OCI-LY3 (cell line): ENCODE measurements at regions not wholly inside any gene's neighbourhood (a gene's known extent, or its start where the extent isn't known, plus 50 kb on each side); places are given as distances from the start of the nearest gene placed in this dataset.

ENCODE experiments used
- H2AFZ ChIP-seq: fragments of 200-600, 300-600 bp; shearing (Covaris generic); 2 replicates; pipeline ENCODE4 v1.6.0; 2014; ENCODE audit warnings: antibody characterized with exemption, low read depth, low read length
- H3K27ac ChIP-seq: fragments of 200-600, 300-600 bp; sonication (generic); 2 replicates; pipeline ENCODE4 v1.5.1; 2014; ENCODE audit warnings: mild to moderate bottlenecking, low read length, moderate library complexity, mixed read lengths
- H3K27me3 ChIP-seq: fragments of 200-600, 300-600 bp; sonication (generic); 2 replicates; pipeline ENCODE4 v1.6.1; 2014; ENCODE audit warnings: low read depth, low read length, mixed read lengths
- H3K36me3 ChIP-seq: fragments of 200-600, 300-600 bp; sonication (generic); replicated peaks from 2 replicates; pipeline ENCODE3; 2014; ENCODE audit warnings: low read depth, low read length, mixed read lengths
- H3K4me1 ChIP-seq: fragments of 300-600, 200-600 bp; sonication (generic); 2 replicates; pipeline ENCODE4 v1.6.1; 2014; ENCODE audit warnings: low read length, mixed read lengths
- H3K4me2 ChIP-seq: fragments of 200-600, 300-600 bp; sonication (generic); 2 replicates; pipeline ENCODE4 v1.6.1; 2014; ENCODE audit warnings: low read length, mixed read lengths
- H3K4me3 ChIP-seq: fragments of 300-600, 200-600 bp; sonication (generic); 2 replicates; pipeline ENCODE4 v1.5.1; 2014; ENCODE audit warnings: antibody characterized with exemption, mild to moderate bottlenecking, low read length, moderate library complexity
- H3K79me2 ChIP-seq: fragments of 300-600, 200-600 bp; shearing (Covaris generic); 2 replicates; pipeline ENCODE4 v1.6.1; 2014; ENCODE audit warnings: mild to moderate bottlenecking, low read length, mixed read lengths
- H3K9ac ChIP-seq: fragments of 300-600, 200-600 bp; shearing (Covaris generic); 2 replicates; pipeline ENCODE4 v1.6.0; 2014; ENCODE audit warnings: mild to moderate bottlenecking, low read length, moderate library complexity
- H3K9me3 ChIP-seq: fragments of 200-600, 300-600 bp; shearing (Covaris generic); 2 replicates; pipeline ENCODE4 v1.6.1; 2014; ENCODE audit warnings: low read length, mixed read lengths; ENCODE audit not compliant: insufficient read depth
- H4K20me1 ChIP-seq: fragments of 200-600, 300-600 bp; sonication (generic); 2 replicates; pipeline ENCODE4 v1.6.1; 2016; ENCODE audit warnings: low read length, mixed read lengths; ENCODE audit not compliant: insufficient read depth
- EZH2phosphoT487 ChIP-seq: fragments of 200-600 bp; shearing (Covaris generic); IDR thresholded peaks from 2 replicates; pipeline ENCODE4 v1.6.1; 2018; ENCODE audit warnings: antibody characterized with exemption, mixed run types, low read depth
- TF ChIP-seq, protein P1 (sequence below): fragments of 200-600, 300-600 bp; sonication (generic); IDR thresholded peaks from 2 replicates; pipeline ENCODE4 v1.5.1; 2014; ENCODE audit warnings: antibody characterized with exemption, low read length, low read depth

DNA sequence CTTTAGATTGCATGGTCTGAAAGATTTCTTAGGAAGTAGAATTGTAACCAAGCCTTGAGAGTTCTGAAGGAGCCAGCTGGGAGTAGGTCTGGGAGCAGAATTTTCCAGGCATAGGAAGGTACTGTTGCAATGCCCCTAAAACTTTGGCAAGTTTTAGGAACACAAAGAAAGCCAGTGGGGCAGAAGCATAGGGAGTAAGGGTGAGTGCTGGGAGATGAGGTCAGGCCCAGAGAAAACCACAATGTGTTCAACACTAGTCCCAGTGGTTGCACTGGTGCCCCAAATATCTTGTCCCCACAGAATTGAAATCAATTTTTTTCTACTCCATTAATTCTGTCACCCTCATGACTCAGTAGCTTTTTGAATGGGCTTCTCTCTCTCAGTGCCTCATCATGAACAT lies 120.7 kb upstream of the GALNT15 start:
- H3K79me2 ChIP-seq: no peaks in the 10 kb centered on the region
- no peaks in the 10 kb centered on the region for H3K27me3 ChIP-seq
- H3K4me3 ChIP-seq: no peak overlapping the region
- no peaks in the 10 kb centered on the region for H3K36me3 ChIP-seq
- no peak overlapping the region for H3K27ac ChIP-seq
- H2AFZ ChIP-seq: no peak overlapping the region
- H3K9ac ChIP-seq: no peak overlapping the region
- no peak for TF ChIP-seq EZH2phosphoT487
- TF ChIP-seq, protein P1, sequence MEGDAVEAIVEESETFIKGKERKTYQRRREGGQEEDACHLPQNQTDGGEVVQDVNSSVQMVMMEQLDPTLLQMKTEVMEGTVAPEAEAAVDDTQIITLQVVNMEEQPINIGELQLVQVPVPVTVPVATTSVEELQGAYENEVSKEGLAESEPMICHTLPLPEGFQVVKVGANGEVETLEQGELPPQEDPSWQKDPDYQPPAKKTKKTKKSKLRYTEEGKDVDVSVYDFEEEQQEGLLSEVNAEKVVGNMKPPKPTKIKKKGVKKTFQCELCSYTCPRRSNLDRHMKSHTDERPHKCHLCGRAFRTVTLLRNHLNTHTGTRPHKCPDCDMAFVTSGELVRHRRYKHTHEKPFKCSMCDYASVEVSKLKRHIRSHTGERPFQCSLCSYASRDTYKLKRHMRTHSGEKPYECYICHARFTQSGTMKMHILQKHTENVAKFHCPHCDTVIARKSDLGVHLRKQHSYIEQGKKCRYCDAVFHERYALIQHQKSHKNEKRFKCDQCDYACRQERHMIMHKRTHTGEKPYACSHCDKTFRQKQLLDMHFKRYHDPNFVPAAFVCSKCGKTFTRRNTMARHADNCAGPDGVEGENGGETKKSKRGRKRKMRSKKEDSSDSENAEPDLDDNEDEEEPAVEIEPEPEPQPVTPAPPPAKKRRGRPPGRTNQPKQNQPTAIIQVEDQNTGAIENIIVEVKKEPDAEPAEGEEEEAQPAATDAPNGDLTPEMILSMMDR: no peak
- no peaks in the 10 kb centered on the region for H4K20me1 ChIP-seq
- no peak overlapping the region for H3K4me2 ChIP-seq
- H3K4me1 ChIP-seq: no peaks in the 10 kb centered on the region
- H3K9me3 ChIP-seq: no peaks in the 10 kb centered on the region

DNA sequence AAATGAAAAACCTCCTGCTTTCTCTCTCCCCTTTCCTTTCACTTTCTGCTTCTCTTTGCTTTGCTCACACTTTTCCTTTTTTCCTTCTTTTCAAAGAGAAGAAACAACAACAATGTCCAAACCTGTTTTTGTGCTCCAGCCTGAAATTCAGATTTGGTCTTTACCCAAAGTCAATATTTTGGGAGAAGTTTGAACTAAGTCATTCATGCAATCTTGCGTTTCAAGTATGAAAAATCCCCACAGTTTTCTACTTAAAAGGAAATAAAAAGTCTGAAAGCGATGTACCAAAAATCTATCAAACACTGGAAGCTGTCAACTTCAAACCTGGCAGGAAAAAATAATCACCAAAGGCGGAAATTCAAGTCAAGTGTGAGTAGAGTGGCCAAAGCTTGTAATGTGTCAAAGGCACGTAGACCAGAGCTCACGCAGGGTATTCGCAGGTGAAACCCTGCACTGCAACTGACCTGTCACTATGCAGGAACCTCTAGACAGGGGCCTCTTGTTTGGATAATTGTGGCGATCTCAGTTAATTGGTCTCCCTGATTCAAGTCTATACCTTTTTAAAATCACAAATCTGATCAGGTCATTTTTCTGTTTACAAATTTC lies 118.8 kb upstream of the GALNT15 start:
- Histone ChIP-seq H3K79me2 (no peaks in the 10 kb centered on the region), H4K20me1 (no peaks in the 10 kb centered on the region), H3K27ac (no peak overlapping the region), H3K27me3 (no peaks in the 10 kb centered on the region), H3K4me1 (no peaks in the 10 kb centered on the region), H3K9me3 (no peaks in the 10 kb centered on the region), H3K36me3 (no peaks in the 10 kb centered on the region), H3K4me3 (no peak overlapping the region), H3K4me2 (no peak overlapping the region), H3K9ac (no peak overlapping the region), H2AFZ (no peak overlapping the region)
- TF ChIP-seq, protein P1: no peak
- TF ChIP-seq EZH2phosphoT487: no peak

- Histone ChIP-seq H3K4me3 (no peak overlapping the region), H3K79me2 (no peaks in the 10 kb centered on the region), H3K36me3 (no peaks in the 10 kb centered on the region), H3K4me2 (no peak overlapping the region), H3K27me3 (no peaks in the 10 kb centered on the region), H2AFZ (no peak overlapping the region), H3K4me1 (no peaks in the 10 kb centered on the region), H3K9me3 (no peaks in the 10 kb centered on the region), H4K20me1 (no peaks in the 10 kb centered on the region), H3K9ac (no peak overlapping the region), H3K27ac (no peak overlapping the region)
- no peak for TF ChIP-seq EZH2phosphoT487
- TF ChIP-seq, protein P1: no peak
These were observed 118.3 kb upstream of the GALNT15 start for GRCh38 chr3:16056217-16056616.

DNA sequence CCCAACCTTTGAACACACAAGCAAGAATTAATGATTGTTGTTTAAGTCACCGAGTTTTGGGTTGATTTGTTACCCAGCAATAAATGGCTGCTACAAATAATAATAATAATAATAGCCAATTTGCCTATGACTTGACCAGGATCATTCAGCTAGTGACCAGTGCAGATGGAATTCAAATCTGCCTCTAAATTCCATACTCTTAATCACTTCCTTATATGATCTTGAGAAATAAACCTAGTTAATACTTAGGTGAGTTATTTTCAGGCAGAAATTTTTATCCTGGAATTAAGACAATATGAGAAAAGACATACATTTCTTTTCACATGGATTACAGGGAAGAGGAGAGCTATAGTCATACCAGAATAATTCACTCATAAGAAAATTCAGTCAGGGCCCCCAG lies 116.0 kb upstream of the GALNT15 start:
- no peak overlapping the region for H3K27ac ChIP-seq
- no peaks in the 10 kb centered on the region for H3K36me3 ChIP-seq
- H3K9ac ChIP-seq: no peak overlapping the region
- H3K27me3 ChIP-seq: peaks cover 7% of the 10 kb centered on the region
- H3K4me1 ChIP-seq: no peaks in the 10 kb centered on the region
- H3K4me3 ChIP-seq: no peak overlapping the region
- TF ChIP-seq, protein P1: no peak
- no peak for TF ChIP-seq EZH2phosphoT487
- no peak overlapping the region for H2AFZ ChIP-seq
- H3K79me2 ChIP-seq: no peaks in the 10 kb centered on the region
- no peaks in the 10 kb centered on the region for H4K20me1 ChIP-seq
- no peaks in the 10 kb centered on the region for H3K9me3 ChIP-seq
- H3K4me2 ChIP-seq: no peak overlapping the region
